KMS-11 (cell line): ENCODE measurements at regions not wholly inside any gene's neighbourhood (a gene's known extent, or its start where the extent isn't known, plus 50 kb on each side); places are given as distances from the start of the nearest gene placed in this dataset.

ENCODE experiments used
- H2AFZ ChIP-seq: fragments of 200-600 bp; sonication (generic); 2 replicates; pipeline ENCODE4 v1.6.1; 2016; ENCODE audit warnings: antibody characterized with exemption, mixed run types, low read depth
- H3K27ac ChIP-seq: fragments of 200-600 bp; sonication (generic); 2 replicates; pipeline ENCODE4 v1.6.1; 2016; ENCODE audit warnings: mild to moderate bottlenecking, mixed run types
- H3K27me3 ChIP-seq: fragments of 200-600 bp; sonication (generic); 2 replicates; pipeline ENCODE4 v1.6.1; 2017; ENCODE audit warnings: mild to moderate bottlenecking, low read depth, mixed run types, moderate library complexity; ENCODE audit not compliant: insufficient read depth
- H3K36me3 ChIP-seq: fragments of 200-600 bp; sonication (generic); 2 replicates; pipeline ENCODE4 v1.6.1; 2017; ENCODE audit warnings: mild to moderate bottlenecking, mixed run types; ENCODE audit not compliant: insufficient read depth
- H3K4me1 ChIP-seq: fragments of 200-600 bp; sonication (generic); 2 replicates; pipeline ENCODE4 v1.6.1; 2016; ENCODE audit warnings: mild to moderate bottlenecking, low read depth, mixed run types; ENCODE audit not compliant: poor library complexity, severe bottlenecking
- H3K4me2 ChIP-seq: fragments of 200-600 bp; sonication (generic); 2 replicates; pipeline ENCODE4 v1.7.0; 2016; ENCODE audit warnings: mild to moderate bottlenecking, mixed run types
- H3K4me3 ChIP-seq: fragments of 200-600 bp; sonication (generic); IDR thresholded peaks from 2 replicates; pipeline ENCODE4 v1.6.1; 2017; ENCODE audit warnings: low read depth, low read length, mixed read lengths; ENCODE audit not compliant: insufficient read depth
- H3K79me2 ChIP-seq: fragments of 200-600 bp; sonication (generic); 2 replicates; pipeline ENCODE4 v1.6.1; 2016; ENCODE audit warnings: low read depth, mixed run types; ENCODE audit not compliant: insufficient read depth
- H3K9ac ChIP-seq: fragments of 200-600 bp; sonication (generic); 2 replicates; pipeline ENCODE4 v1.6.1; 2016; ENCODE audit warnings: mild to moderate bottlenecking, mixed run types
- H4K20me1 ChIP-seq: fragments of 200-600 bp; sonication (generic); 2 replicates; pipeline ENCODE4 v1.6.1; 2016; ENCODE audit warnings: mild to moderate bottlenecking, mixed run types; ENCODE audit not compliant: insufficient read depth
- TF ChIP-seq, protein P1 (sequence below): fragments of 200-600 bp; sonication (generic); conservative IDR thresholded peaks from 2 replicates; pipeline ENCODE4 v1.6.1; 2017; ENCODE audit warnings: low read depth, mild to moderate bottlenecking, antibody characterized with exemption, low read length, moderate library complexity, mixed read lengths

DNA sequence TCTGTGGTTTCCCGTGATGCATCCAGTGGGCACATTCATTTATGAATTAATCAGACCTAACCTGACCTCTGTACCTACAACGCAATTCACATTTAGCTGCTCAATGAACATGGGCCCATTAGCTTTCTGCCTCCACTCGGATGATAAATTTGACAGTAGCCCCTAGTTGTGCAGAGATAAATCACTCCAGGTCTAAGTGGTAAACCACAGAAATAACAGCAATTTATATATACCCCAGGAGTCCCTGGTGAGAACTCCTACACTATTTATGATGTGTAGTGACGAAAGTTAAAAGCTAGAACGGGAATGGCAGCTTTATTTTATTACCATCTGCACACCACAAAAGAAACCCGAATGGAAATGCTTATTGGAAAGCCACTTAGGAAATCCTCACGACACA lies 371.5 kb downstream of the HAPSTR1 start:
- no peak overlapping the region for H2AFZ ChIP-seq
- no peak overlapping the region for H3K4me3 ChIP-seq
- no peaks in the 10 kb centered on the region; the same call in 1 of the 2 replicates for H3K27me3 ChIP-seq
- no peaks in the 10 kb centered on the region for H3K4me1 ChIP-seq
- H4K20me1 ChIP-seq = no peaks in the 10 kb centered on the region
- no peak overlapping the region for H3K27ac ChIP-seq
- H3K79me2 ChIP-seq = no peaks in the 10 kb centered on the region
- TF ChIP-seq, protein P1, sequence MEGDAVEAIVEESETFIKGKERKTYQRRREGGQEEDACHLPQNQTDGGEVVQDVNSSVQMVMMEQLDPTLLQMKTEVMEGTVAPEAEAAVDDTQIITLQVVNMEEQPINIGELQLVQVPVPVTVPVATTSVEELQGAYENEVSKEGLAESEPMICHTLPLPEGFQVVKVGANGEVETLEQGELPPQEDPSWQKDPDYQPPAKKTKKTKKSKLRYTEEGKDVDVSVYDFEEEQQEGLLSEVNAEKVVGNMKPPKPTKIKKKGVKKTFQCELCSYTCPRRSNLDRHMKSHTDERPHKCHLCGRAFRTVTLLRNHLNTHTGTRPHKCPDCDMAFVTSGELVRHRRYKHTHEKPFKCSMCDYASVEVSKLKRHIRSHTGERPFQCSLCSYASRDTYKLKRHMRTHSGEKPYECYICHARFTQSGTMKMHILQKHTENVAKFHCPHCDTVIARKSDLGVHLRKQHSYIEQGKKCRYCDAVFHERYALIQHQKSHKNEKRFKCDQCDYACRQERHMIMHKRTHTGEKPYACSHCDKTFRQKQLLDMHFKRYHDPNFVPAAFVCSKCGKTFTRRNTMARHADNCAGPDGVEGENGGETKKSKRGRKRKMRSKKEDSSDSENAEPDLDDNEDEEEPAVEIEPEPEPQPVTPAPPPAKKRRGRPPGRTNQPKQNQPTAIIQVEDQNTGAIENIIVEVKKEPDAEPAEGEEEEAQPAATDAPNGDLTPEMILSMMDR = no peak
- H3K4me2 ChIP-seq = no peak overlapping the region
- no peaks in the 10 kb centered on the region for H3K36me3 ChIP-seq
- no peak overlapping the region for H3K9ac ChIP-seq

DNA sequence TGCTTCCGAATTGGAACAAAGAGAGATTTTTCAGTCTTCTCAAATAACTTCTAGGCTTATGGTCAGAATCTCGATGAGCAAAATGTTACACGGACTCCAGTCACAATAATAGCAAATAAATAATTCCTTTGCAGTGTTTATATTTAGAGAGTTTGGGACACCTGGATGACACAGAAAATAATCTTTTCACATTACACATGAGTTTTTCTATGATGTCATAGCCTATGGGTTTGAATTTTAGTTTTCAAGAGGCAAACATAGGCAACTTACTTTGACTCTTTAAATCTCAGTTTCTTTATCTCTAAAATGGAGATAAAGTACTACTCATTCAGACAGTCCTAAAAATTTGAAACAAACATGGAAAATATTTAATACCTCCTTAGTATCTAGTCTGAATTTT lies 372.0 kb downstream of the HAPSTR1 start:
- Histone ChIP-seq H3K4me2 (no peak overlapping the region), H3K4me3 (no peak overlapping the region), H3K79me2 (no peaks in the 10 kb centered on the region), H3K27ac (no peak overlapping the region), H3K36me3 (no peaks in the 10 kb centered on the region), H2AFZ (no peak overlapping the region), H3K27me3 (no peaks in the 10 kb centered on the region; the same call in 1 of the 2 replicates), H3K9ac (no peak overlapping the region), H3K4me1 (no peaks in the 10 kb centered on the region), H4K20me1 (no peaks in the 10 kb centered on the region)
- TF ChIP-seq, protein P1 = no peak

DNA sequence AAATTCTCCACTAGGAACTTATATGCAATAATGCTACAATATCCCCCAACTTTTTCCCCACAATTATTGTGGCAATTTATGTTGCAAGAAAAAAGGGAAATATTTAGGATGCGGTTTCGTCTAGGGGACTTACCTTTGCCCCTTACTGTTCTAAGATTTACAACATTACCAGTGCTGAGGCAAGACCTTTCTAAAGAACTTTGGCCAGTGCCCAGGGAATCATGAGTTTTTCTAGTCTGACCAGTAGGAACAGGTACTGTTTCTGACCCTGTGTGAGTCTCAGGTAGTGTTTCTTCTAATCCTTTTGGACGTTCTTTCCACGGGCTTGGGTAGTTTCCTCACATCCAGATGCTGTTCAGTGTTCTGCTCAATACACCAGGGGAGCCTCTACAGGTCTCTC lies 373.7 kb downstream of the HAPSTR1 start:
- Histone ChIP-seq H3K79me2 (no peaks in the 10 kb centered on the region), H3K4me3 (no peak overlapping the region), H3K4me2 (no peak overlapping the region), H3K9ac (no peak overlapping the region), H3K27ac (no peak overlapping the region), H3K4me1 (no peaks in the 10 kb centered on the region), H2AFZ (no peak overlapping the region), H4K20me1 (no peaks in the 10 kb centered on the region), H3K36me3 (no peaks in the 10 kb centered on the region), H3K27me3 (no peaks in the 10 kb centered on the region; the same call in 1 of the 2 replicates)
- TF ChIP-seq, protein P1 = no peak

DNA sequence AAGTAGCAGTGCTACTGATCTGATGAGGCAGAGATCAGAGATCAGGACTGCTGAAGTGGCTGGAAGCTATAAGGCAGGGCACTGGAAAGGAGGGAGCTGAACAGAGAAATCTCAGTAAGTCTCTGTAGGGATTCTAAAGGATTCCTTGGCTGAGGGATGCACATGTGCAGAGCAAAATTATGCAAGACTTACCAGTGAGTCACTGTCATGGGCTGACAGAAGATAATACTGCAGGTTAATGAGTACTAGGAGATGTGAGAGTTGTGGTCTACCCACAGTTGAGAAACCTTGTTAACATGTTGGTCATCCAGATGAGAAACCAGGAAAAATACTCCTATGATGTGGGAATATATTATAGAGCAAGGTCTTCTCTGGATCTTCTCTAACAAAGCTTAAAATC lies 378.1 kb downstream of the HAPSTR1 start:
- TF ChIP-seq, protein P1 = no peak
- no peaks in the 10 kb centered on the region for H3K36me3 ChIP-seq
- no peak overlapping the region for H2AFZ ChIP-seq
- H3K4me2 ChIP-seq = no peak overlapping the region
- H3K9ac ChIP-seq = no peak overlapping the region
- no peak overlapping the region for H3K4me3 ChIP-seq
- no peaks in the 10 kb centered on the region for H4K20me1 ChIP-seq
- H3K79me2 ChIP-seq = no peaks in the 10 kb centered on the region
- no peak overlapping the region for H3K27ac ChIP-seq
- H3K4me1 ChIP-seq = no peaks in the 10 kb centered on the region
- H3K27me3 ChIP-seq = no peaks in the 10 kb centered on the region; the same call in 1 of the 2 replicates
